Left cardiac atrium (tissue), 4 donors: ENCODE measurements at regions not wholly inside any gene's neighbourhood (a gene's known extent, or its start where the extent isn't known, plus 50 kb on each side); places are given as distances from the start of the nearest gene placed in this dataset.
"Not testable (repeated sequence)": the region's sequence is repeated elsewhere in the genome, so short reads cannot be mapped to it uniquely, and the experiment has no call there.

ENCODE experiments used
- ATAC-seq, 2 donors: fragments of 200-7000 bp; cut with Tn5 transposase; one replicate each; pipeline ENCODE4 v1.9.1; 2020; ENCODE audit warnings: mild to moderate bottlenecking in 2 of 2, moderate library complexity in 2 of 2
- DNase-seq: peaks from one replicate; pipeline ENCODE4 v3.0.0-alpha.2; 2020
- intact Hi-C, 2 donors: fragments of 100-400 bp; cut with DNase I; formaldehyde crosslinking; loops; one replicate each; pipeline versions ENCODE4 v1.14.1 to v1.15.1; 2022 to 2023
- donor health status: DM: no; HTN: yes; CAD: no.
- donor health status: DM: no; HTN: yes; CAD: no; lungs with severe emphysema.
- donor health status: DM: yes; HTN: yes; CAD: no.
- donor health status: Dilated cardiomyopathy.

- intact Hi-C loops: no loop called here
- peak; percentile 48 for DNase-seq
- ATAC-seq: no peak
Measured at GRCh38 chrX:93868289-93868965, 194.4 kb downstream of the FAM133A start.

DNA sequence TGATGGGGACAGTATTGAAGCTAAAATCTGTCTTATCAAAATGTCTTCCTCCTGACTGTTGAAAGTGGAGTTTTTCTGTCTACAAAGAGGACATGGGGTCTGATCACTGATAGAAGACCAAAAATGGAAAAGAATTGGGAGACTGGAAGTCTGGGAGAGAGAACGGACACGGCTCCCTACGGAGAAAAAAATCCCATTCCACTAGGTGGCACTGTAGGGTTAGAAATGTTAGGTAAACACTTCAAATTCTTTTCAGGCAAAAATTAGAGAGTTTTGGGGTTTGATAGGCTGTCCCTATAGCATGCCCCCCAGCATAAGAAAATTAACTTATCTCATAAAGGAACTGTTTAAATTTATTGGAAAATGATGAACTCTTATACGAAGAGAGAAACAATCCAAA is 200.5 kb downstream of the FAM133A start:
- intact Hi-C loops: no loop called here
- DNase-seq (no peak), ATAC-seq (no peak)

DNA sequence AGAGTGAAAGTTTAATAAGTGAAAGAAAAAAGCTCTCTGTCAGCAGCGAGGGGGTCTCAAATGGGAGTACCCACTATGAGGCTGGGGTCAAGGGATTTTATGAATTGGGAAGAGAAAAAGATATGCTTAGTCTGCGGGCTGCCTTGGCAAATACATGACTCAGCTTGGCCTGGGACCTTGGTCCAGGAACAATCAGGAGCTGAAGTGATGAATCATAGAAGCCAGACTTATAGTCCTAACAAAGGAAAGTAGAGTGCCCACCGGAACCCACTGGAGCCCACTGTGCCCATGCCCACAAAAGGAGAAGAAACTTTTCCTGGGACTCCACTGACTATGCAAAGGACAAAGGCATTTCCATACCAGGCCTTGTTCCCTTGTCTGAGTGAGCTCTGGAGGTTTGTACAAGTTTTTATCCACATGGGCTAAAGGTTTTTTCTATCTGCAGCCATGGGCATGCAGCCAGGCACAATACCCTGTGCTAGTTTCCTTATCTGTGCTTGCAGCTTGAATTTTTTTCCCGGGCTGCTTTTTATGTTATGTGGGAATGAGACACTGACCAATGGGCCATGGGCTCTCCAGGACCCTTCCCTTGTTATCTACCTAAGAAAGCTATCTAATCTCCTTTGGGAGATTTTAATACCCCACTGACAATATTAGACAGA is 201.7 kb downstream of the FAM133A start:
- ATAC-seq: no peak
- DNase-seq: no peak
- intact Hi-C loops: no loop called here

DNA sequence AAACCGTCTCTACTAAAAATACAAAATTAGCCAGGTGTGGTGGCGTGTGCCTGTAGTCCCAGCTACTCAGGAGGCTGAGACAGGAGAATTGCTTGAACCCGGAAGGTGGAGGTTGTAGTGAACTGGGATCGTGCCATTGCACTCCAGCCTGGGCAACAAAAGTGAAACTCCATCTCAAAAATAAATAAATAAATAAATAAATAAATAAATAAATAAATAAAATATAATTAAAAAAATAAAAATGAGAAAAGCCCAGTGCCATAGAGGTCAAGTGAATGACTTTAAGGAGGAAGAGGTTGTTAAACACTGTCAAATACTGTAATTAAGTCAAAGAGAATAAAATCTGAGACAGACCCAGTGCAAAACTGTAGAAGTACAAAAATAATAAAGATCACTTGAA is 247.0 kb downstream of the FAM133A start:
- ATAC-seq, DNase-seq: not testable (repeated sequence)

GRCh38 chrX:93932471-93933220 is 258.6 kb downstream of the FAM133A start:
- DNase-seq (no peak), ATAC-seq (peak in 1 of 2 donors; percentile 67)
- intact Hi-C loops: no loop called here

More for the DNA sequence above, 247.0 kb downstream of the FAM133A start:
- intact Hi-C loops: not testable (repeated sequence)

DNA sequence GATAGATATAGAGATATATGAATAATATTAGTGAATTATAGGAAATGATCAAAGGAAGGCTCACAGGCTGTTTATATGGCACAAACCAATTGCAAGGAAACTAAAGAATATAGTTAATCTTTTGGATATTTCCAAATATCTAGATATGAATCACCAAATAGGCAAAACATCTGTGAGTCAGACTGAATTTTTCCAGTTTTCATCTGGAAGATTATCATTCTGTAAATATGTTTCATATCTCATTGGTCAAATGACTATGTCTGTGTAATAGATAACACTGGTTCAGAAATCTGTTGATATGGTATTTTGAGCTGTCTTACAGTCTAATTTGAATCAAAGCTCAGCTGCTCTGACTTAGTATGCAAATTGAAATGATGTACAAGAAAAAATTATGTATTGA is 303.6 kb downstream of the FAM133A start:
- no peak for DNase-seq
- no peak for ATAC-seq
- intact Hi-C loops: no loop called here

DNA sequence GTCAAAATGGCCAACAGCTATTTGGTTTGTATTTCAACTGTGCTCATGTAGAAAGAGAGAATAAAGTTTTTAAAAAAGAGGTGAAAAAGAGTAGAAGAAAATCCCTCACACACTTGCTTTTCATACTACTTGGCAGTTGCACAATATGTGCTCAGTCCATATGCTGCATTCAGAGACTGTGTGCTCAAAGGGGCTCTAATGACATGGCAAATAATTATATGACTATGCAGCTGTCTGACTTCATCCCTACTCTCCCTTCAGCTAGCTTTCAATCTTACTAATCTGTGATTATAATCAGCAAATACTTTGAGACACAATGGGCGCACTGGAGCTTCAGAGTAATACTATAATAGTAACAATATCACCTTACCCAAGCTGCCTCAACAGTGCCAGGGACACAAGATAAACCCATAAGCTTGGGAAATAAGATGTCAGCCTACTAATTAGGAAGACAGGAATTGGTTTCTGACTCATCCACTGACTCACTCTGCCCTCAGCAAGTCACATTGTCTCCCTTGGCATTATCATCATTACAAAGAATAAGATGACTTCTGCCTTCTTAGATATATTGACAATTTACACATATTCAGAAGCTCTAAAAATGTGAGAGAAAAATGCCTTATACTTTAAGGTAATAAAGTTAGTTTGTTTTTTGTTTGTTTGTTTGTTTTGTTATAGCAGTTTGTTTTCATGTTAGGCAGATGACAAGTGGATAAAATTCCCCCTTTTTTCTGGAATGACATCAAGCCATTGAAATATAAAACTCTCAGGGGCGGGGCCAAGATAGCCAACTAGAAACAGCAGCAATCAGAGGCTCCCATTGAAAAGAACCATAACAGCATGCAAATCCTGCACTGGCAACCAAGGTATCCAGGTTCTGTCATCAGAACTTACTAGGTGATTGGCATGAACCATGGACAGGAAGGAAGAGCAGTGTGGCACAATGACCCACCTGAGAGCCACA is 311.6 kb downstream of the FAM133A start:
- ATAC-seq: no peak
- no peak for DNase-seq
- intact Hi-C loops: no loop called here
